ENCODE measurements at regions not wholly inside any gene's neighbourhood (a gene's known extent, or its start where the extent isn't known, plus 50 kb on each side); places are given as distances from the start of the nearest gene placed in this dataset.
"Not testable (repeated sequence)": the region's sequence is repeated elsewhere in the genome, so short reads cannot be mapped to it uniquely, and the experiment has no call there.

- DNase-seq (ENCODE audit: low read depth): peak; percentile 49
These were observed 620.0 kb downstream of the ANKRD50 start for GRCh38 chr4:124092541-124092984.

GRCh38 chr4:124095621-124096020, 616.9 kb downstream of the ANKRD50 start:
- DNase-seq (ENCODE audit: low read depth): no peak

- DNase-seq (ENCODE audit: low read depth): no peak
These were observed 616.2 kb downstream of the ANKRD50 start for GRCh38 chr4:124096290-124096689.

GRCh38 chr4:124097447-124097846, 615.1 kb downstream of the ANKRD50 start:
- no peak for DNase-seq (ENCODE audit: low read depth)

- DNase-seq (ENCODE audit: low read depth): no peak
These were observed 608.4 kb downstream of the ANKRD50 start for GRCh38 chr4:124104101-124104500.

GRCh38 chr4:124104628-124105027, 607.9 kb downstream of the ANKRD50 start:
- no peak for DNase-seq (ENCODE audit: low read depth)

GRCh38 chr4:124105212-124105611, 607.3 kb downstream of the ANKRD50 start:
- peak; percentile 38 for DNase-seq (ENCODE audit: low read depth)

GRCh38 chr4:124111411-124111810, 601.1 kb downstream of the ANKRD50 start:
- DNase-seq (ENCODE audit: low read depth): no peak

GRCh38 chr4:124111922-124112321, 600.6 kb downstream of the ANKRD50 start:
- peak; percentile 85 for DNase-seq (ENCODE audit: low read depth)

GRCh38 chr4:124118061-124118460, 594.5 kb downstream of the ANKRD50 start:
- no peak for DNase-seq (ENCODE audit: low read depth)

- peak; percentile 33 for DNase-seq (ENCODE audit: low read depth)
These were observed 591.0 kb downstream of the ANKRD50 start for GRCh38 chr4:124121461-124121971.

GRCh38 chr4:124123181-124123580, 589.4 kb downstream of the ANKRD50 start:
- DNase-seq (ENCODE audit: low read depth): no peak

- DNase-seq (ENCODE audit: low read depth): no peak
These were observed 588.8 kb downstream of the ANKRD50 start for GRCh38 chr4:124123721-124124120.

- not testable (repeated sequence) for DNase-seq (ENCODE audit: low read depth)
These were observed 581.2 kb downstream of the ANKRD50 start for GRCh38 chr4:124131324-124131723.

- DNase-seq (ENCODE audit: low read depth): peak; percentile 31
These were observed 580.4 kb downstream of the ANKRD50 start for GRCh38 chr4:124132161-124132560.

GRCh38 chr4:124133753-124134152, 578.8 kb downstream of the ANKRD50 start:
- DNase-seq (ENCODE audit: low read depth): no peak

- DNase-seq (ENCODE audit: low read depth): peak; percentile 58
These were observed 577.1 kb downstream of the ANKRD50 start for GRCh38 chr4:124135409-124135813.

GRCh38 chr4:124139044-124139443, 573.5 kb downstream of the ANKRD50 start:
- no peak for DNase-seq (ENCODE audit: low read depth)

GRCh38 chr4:124143632-124144031, 568.9 kb downstream of the ANKRD50 start:
- DNase-seq (ENCODE audit: low read depth): no peak

GRCh38 chr4:124144238-124144654, 568.3 kb downstream of the ANKRD50 start:
- DNase-seq (ENCODE audit: low read depth): peak; percentile 39

GRCh38 chr4:124146068-124146467, 566.5 kb downstream of the ANKRD50 start:
- no peak for DNase-seq (ENCODE audit: low read depth)

GRCh38 chr4:124151031-124151430, 561.5 kb downstream of the ANKRD50 start:
- DNase-seq (ENCODE audit: low read depth): no peak

GRCh38 chr4:124152132-124152531, 560.4 kb downstream of the ANKRD50 start:
- no peak for DNase-seq (ENCODE audit: low read depth)

GRCh38 chr4:124155239-124155638, 557.3 kb downstream of the ANKRD50 start:
- DNase-seq (ENCODE audit: low read depth): no peak
